ENCODE measurements at regions not wholly inside any gene's neighbourhood (a gene's known extent, or its start where the extent isn't known, plus 50 kb on each side); places are given as distances from the start of the nearest gene placed in this dataset.

- TF ChIP-seq CTCF (IDR thresholded peaks at IDR 0.05) (no peak), POLR2A (IDR thresholded peaks at IDR 0.05) (no peak)
Measured at GRCh38 chr3:153618176-153618575, 456.1 kb downstream of the RAP2B start.

Data from body of pancreas (tissue), 4 donors.